Activated CD8-positive, alpha-beta memory T cell treated with anti-CD3 and anti-CD28 coated beads, Interleukin-2, amount 10 ng/mL, durations not matched to agents 7 days and 5 days (primary cell): ENCODE measurements at regions not wholly inside any gene's neighbourhood (a gene's known extent, or its start where the extent isn't known, plus 50 kb on each side); places are given as distances from the start of the nearest gene placed in this dataset.

Experiments used
- ATAC-seq: fragments of 150-1000 bp; cut with Tn5 transposase; one replicate; pipeline ENCODE4 v1.10.0; 2021; ENCODE audit warnings: moderate library complexity
- CTCF ChIA-PET: fragments of 350-600 bp; sonication (Branson Sonifier 250); formaldehyde crosslinking; loops from one replicate; lab custom pipeline; 2021; ENCODE audit warnings: antibody characterized with exemption; lab: Charles Lee
- DNase-seq: peaks from one replicate; pipeline ENCODE4 v3.0.0-alpha.2; 2020
- H3K27ac Mint-ChIP-seq: one replicate; pipeline ENCODE4 v1.8.0; 2021; ENCODE audit warnings: mild to moderate bottlenecking, mixed read lengths
- H3K27me3 Mint-ChIP-seq: one replicate; pipeline ENCODE4 v1.8.0; 2021; ENCODE audit warnings: mixed read lengths
- H3K36me3 Mint-ChIP-seq: one replicate; pipeline ENCODE4 v1.8.0; 2021; ENCODE audit warnings: mild to moderate bottlenecking, mixed read lengths
- H3K4me1 Mint-ChIP-seq: one replicate; pipeline ENCODE4 v1.8.0; 2021; ENCODE audit warnings: mixed read lengths
- H3K4me3 Mint-ChIP-seq: one replicate; pipeline ENCODE4 v1.8.0; 2021; ENCODE audit warnings: mild to moderate bottlenecking, moderate library complexity, mixed read lengths
- H3K9me3 Mint-ChIP-seq: one replicate; pipeline ENCODE4 v1.8.0; 2022; ENCODE audit warnings: low read depth, mixed read lengths

DNA sequence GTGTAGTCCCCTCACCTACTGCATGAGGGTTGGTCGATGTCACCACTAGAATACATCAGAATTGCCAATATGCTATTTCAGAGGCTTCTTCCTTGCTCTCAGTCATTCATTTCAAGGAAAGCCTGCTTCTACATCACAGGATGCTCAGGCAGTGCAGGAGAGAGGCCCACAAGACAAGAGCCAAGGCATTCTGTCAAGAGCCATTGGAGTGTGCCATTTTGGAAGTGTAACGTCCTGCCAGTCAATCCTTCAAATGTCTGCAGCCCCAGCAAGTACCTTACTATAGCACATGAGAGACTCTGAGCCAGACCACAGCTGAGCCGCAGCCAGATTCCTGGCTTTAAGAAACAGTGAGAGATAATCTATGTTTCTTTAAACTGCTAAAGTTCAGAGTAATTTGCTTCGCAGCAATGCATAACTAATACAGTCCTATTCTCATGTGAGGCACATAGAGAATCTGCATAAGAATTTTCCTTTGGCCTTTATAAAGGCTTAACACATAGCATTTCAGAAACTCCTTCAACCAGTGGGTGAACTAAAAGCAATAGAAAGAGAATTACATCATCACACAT is 166.5 kb upstream of the GNAI1 start:
- no peak for DNase-seq
- no peak for ATAC-seq
- no peaks in the 10 kb centered on the region for H3K9me3 Mint-ChIP-seq
- no peaks in the 10 kb centered on the region for H3K36me3 Mint-ChIP-seq
- H3K4me3 Mint-ChIP-seq: no peak overlapping the region
- no peaks in the 10 kb centered on the region for H3K4me1 Mint-ChIP-seq
- H3K27ac Mint-ChIP-seq: no peak overlapping the region
- CTCF ChIA-PET: no interaction called here
- H3K27me3 Mint-ChIP-seq: no peaks in the 10 kb centered on the region

GRCh38 chr7:79965946-79966345 is 168.7 kb upstream of the GNAI1 start:
- DNase-seq: no peak
- no peak for ATAC-seq
- H3K27me3 Mint-ChIP-seq: no peaks in the 10 kb centered on the region
- no peak overlapping the region for H3K27ac Mint-ChIP-seq
- CTCF ChIA-PET: interaction anchor here (0.5 kb wide), 1 partner anchor 68 kb away, joined by 4 read pairs; no protein-coding TSS in a partner anchor
- H3K9me3 Mint-ChIP-seq: peaks cover 4% of the 10 kb centered on the region
- H3K4me1 Mint-ChIP-seq: no peaks in the 10 kb centered on the region
- no peak overlapping the region for H3K4me3 Mint-ChIP-seq
- no peaks in the 10 kb centered on the region for H3K36me3 Mint-ChIP-seq

DNA sequence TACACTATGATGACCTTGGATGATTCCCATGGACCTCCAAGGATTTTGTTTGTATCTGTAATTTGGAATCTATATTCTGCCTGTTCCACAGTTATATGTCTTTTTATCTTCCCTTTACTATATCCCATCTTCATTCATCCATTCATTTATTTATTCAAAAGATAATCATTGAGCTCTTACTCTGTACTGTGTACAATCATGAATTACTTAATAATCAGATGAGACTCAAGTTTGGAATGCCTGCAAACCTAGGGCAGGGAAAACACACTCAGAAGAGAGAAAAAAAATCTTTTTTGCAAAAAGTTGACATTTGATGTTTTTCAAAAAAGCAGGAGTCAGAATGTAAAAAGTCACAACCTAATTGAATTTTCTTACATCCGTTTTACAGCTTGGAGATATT is 170.2 kb upstream of the GNAI1 start:
- Mint-ChIP-seq H3K9me3 (peaks cover 4% of the 10 kb centered on the region), H3K27me3 (no peaks in the 10 kb centered on the region), H3K36me3 (no peaks in the 10 kb centered on the region), H3K27ac (no peak overlapping the region), H3K4me3 (no peak overlapping the region), H3K4me1 (no peaks in the 10 kb centered on the region)
- CTCF ChIA-PET: no interaction called here
- ATAC-seq (no peak), DNase-seq (no peak)

DNA sequence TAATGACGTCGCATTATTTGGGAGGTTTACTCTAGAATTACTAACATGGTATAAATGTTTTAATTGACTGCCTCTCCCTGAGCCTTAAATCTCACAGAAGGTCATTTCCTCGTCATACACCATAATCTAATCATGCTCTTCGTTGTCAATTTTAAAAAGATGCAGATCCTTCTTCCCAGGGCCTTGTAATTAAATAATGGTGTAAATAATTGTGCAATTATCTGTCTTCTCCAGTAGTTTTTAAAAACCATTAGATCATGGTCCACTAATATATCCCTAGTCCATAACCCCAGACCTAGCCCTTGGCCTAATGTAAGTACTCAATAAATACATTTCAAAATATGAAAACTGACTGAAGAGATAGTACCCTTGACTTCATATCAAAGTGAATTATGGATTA is 181.5 kb upstream of the GNAI1 start:
- CTCF ChIA-PET: no interaction called here
- Mint-ChIP-seq H3K27ac (no peak overlapping the region), H3K27me3 (no peaks in the 10 kb centered on the region), H3K4me3 (no peak overlapping the region), H3K4me1 (no peaks in the 10 kb centered on the region), H3K9me3 (peaks cover 3% of the 10 kb centered on the region), H3K36me3 (no peaks in the 10 kb centered on the region)
- ATAC-seq (no peak), DNase-seq (no peak)

DNA sequence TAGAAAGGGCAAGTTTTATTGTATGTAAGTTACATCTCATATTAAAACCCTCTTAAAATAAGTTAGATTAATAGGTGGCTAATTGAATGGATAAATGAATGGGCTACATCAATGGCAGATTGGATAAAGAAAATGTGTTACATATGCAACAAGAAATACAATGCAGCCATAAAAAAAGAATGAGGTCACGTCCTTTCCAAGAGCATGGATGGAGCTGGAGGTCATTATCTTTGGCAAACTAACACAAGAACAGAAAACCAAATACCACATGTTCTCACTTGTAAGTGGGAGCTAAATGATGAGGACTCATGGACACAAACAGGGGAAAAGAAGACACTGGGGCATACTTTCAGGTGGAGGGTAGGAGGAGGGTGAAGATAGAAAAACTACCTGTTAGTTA is 182.2 kb upstream of the GNAI1 start:
- no peak overlapping the region for H3K27ac Mint-ChIP-seq

GRCh38 chr7:79951415-79951814 is 183.2 kb upstream of the GNAI1 start:
- DNase-seq (no peak), ATAC-seq (no peak)
- Mint-ChIP-seq H3K4me3 (no peak overlapping the region), H3K4me1 (no peaks in the 10 kb centered on the region), H3K9me3 (peaks cover 7% of the 10 kb centered on the region), H3K36me3 (no peaks in the 10 kb centered on the region), H3K27me3 (no peaks in the 10 kb centered on the region), H3K27ac (no peak overlapping the region)
- CTCF ChIA-PET: no interaction called here

More for the DNA sequence above, 182.2 kb upstream of the GNAI1 start:
- H3K4me3 Mint-ChIP-seq: no peak overlapping the region
- CTCF ChIA-PET: no interaction called here
- peaks cover 5% of the 10 kb centered on the region for H3K9me3 Mint-ChIP-seq
- no peaks in the 10 kb centered on the region for H3K4me1 Mint-ChIP-seq
- H3K27me3 Mint-ChIP-seq: no peaks in the 10 kb centered on the region
- DNase-seq (no peak), ATAC-seq (no peak)
- H3K36me3 Mint-ChIP-seq: no peaks in the 10 kb centered on the region

DNA sequence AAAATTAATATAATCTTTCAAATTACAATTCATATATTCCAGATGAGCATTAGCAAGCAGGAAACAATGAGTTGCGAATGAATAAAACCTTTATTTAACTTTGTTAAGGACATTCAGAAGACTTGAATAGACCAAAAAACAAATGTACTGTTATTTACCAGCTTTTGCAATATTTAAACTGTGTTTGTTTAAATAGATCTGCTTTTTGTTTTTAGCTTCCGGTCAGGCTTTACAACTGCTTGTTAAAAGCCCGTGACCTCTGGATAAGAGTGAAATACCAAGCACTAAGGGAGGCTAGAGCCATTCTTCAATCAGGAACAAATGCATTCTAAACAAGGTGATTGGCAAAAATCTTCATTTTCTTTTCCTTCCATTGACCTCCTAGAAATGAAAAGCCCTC is 184.9 kb upstream of the GNAI1 start:
- ATAC-seq (no peak), DNase-seq (no peak)
- no peak overlapping the region for H3K27ac Mint-ChIP-seq
- H3K27me3 Mint-ChIP-seq: no peaks in the 10 kb centered on the region
- CTCF ChIA-PET: no interaction called here
- H3K36me3 Mint-ChIP-seq: no peaks in the 10 kb centered on the region
- peaks cover 7% of the 10 kb centered on the region for H3K9me3 Mint-ChIP-seq
- H3K4me3 Mint-ChIP-seq: no peak overlapping the region
- H3K4me1 Mint-ChIP-seq: no peaks in the 10 kb centered on the region

DNA sequence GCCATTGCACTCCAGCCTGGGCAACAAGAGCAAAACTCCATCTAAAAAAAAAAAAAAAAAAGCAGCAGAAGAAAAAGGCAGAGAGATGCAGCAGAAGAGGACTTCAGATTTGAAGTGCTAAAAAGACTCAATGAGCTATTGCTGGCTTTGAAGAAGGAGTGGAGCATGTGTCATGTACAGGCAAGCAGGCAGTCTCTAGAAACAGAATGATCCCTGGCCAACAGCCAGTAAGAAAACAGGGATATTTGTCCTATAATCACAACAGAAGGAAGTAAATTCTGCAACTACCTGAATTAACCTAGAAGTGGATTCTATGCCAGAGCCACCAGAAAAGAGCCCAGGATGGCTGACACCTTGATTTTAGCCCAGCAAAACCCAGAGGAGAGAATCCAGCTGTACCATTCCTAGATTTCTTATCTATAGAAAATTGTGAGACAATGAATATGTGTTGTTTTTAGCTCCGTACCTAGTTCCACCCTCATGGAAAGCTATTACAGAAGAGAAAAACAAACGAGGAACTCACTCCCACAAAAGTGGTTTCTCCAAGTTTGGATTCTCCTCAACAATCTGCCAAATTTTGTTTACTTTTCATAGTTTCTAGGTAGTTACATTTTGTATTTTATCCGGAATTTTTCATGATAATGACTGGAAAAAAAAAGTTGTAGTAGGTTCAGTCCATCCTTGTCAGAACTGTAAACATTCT is 198.2 kb upstream of the GNAI1 start:
- Mint-ChIP-seq H3K36me3 (no peaks in the 10 kb centered on the region), H3K9me3 (peaks cover 9% of the 10 kb centered on the region), H3K27me3 (no peaks in the 10 kb centered on the region), H3K4me3 (no peak overlapping the region), H3K27ac (no peak overlapping the region), H3K4me1 (no peaks in the 10 kb centered on the region)
- ATAC-seq (no peak), DNase-seq (no peak)
- CTCF ChIA-PET: interaction anchor here (0.7 kb wide), 1 partner anchor 9 kb away, joined by 4 read pairs; no protein-coding TSS in a partner anchor

DNA sequence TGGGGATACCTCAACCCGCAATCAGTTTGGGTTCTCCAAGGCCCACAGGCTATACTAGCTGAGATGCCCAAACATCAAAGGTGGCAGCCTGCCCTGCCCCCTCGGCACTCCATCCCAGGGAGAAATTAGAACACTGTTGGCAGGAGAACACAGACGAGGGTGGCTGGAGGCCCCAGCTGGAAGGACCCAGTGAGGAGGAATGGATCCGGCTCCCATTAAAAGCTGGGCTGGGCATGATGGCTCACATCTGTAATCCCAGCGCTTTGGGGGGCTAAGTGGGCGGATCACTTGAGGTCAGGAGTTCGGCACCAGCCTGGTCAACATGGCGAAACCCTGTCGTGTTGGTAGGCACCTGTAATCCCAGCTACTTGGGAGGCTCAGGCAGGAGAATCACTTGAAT is 199.9 kb upstream of the GNAI1 start:
- H3K4me3 Mint-ChIP-seq: no peak overlapping the region
- no peak overlapping the region for H3K27ac Mint-ChIP-seq
- H3K9me3 Mint-ChIP-seq: peaks cover 11% of the 10 kb centered on the region
- no peaks in the 10 kb centered on the region for H3K27me3 Mint-ChIP-seq
- DNase-seq (no peak), ATAC-seq (no peak)
- CTCF ChIA-PET: no interaction called here
- no peaks in the 10 kb centered on the region for H3K36me3 Mint-ChIP-seq
- no peaks in the 10 kb centered on the region for H3K4me1 Mint-ChIP-seq

GRCh38 chr7:79933144-79933543 is 201.5 kb upstream of the GNAI1 start:
- no peaks in the 10 kb centered on the region for H3K4me1 Mint-ChIP-seq
- ATAC-seq: no peak
- no peaks in the 10 kb centered on the region for H3K27me3 Mint-ChIP-seq
- no peak overlapping the region for H3K4me3 Mint-ChIP-seq
- DNase-seq: no peak
- H3K9me3 Mint-ChIP-seq: peaks cover 11% of the 10 kb centered on the region
- CTCF ChIA-PET: no interaction called here
- H3K36me3 Mint-ChIP-seq: no peaks in the 10 kb centered on the region
- H3K27ac Mint-ChIP-seq: no peak overlapping the region

DNA sequence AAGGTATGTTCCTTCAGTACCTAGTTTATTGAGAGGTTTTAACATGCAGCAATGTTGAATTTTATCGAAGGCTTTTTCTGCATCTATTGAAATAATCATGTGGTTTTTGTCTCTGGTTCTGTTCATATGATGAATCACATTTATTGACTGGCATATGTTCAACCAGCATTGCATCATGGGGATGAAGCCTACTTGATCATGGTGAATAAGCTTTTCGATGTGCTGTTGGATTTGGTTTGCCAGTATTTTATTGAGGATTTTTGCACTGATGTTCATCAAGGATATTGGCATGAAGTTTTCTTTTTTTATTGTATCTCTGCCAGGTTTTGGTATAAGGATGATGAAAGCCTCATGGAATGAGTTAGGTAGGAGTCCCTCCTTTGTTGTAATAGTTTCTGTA is 204.0 kb upstream of the GNAI1 start:
- no peak for DNase-seq
- no peak for ATAC-seq
- no peak overlapping the region for H3K27ac Mint-ChIP-seq
- CTCF ChIA-PET: no interaction called here
- no peaks in the 10 kb centered on the region for H3K4me1 Mint-ChIP-seq
- H3K27me3 Mint-ChIP-seq: no peaks in the 10 kb centered on the region
- peaks cover 3% of the 10 kb centered on the region for H3K9me3 Mint-ChIP-seq
- H3K4me3 Mint-ChIP-seq: no peak overlapping the region
- no peaks in the 10 kb centered on the region for H3K36me3 Mint-ChIP-seq

DNA sequence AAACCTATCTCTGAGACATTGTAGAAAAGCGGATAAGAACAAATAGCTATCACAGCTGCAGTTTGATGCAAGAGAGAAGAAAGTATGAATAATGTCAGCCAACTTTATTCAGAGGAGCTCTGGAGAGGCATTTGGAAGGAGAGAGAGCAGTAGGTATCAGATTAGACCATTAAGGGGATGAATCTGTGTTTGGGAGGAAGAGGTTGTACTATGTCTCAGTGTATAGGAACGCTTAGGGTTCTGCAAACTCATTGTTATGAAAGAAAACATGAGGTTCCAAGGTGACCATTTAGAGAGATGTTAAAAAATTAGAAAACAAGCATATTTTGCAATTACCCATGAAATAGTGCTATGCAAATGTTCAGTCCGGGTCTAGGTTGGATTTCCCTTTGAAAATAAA is 207.5 kb upstream of the GNAI1 start:
- H3K27me3 Mint-ChIP-seq: no peaks in the 10 kb centered on the region
- H3K9me3 Mint-ChIP-seq: peaks cover 9% of the 10 kb centered on the region
- ATAC-seq: no peak
- CTCF ChIA-PET: no interaction called here
- no peak overlapping the region for H3K27ac Mint-ChIP-seq
- no peaks in the 10 kb centered on the region for H3K4me1 Mint-ChIP-seq
- H3K4me3 Mint-ChIP-seq: no peak overlapping the region
- DNase-seq: no peak
- H3K36me3 Mint-ChIP-seq: no peaks in the 10 kb centered on the region

GRCh38 chr7:79923953-79924352 is 210.7 kb upstream of the GNAI1 start:
- no peak for DNase-seq
- no peak overlapping the region for H3K4me3 Mint-ChIP-seq
- no peaks in the 10 kb centered on the region for H3K27me3 Mint-ChIP-seq
- ATAC-seq: no peak
- peaks cover 10% of the 10 kb centered on the region for H3K9me3 Mint-ChIP-seq
- H3K27ac Mint-ChIP-seq: no peak overlapping the region
- no peaks in the 10 kb centered on the region for H3K4me1 Mint-ChIP-seq
- H3K36me3 Mint-ChIP-seq: no peaks in the 10 kb centered on the region
- CTCF ChIA-PET: no interaction called here

GRCh38 chr7:79922894-79923293 is 211.7 kb upstream of the GNAI1 start:
- H3K4me1 Mint-ChIP-seq: no peaks in the 10 kb centered on the region
- H3K27ac Mint-ChIP-seq: no peak overlapping the region
- H3K4me3 Mint-ChIP-seq: no peak overlapping the region
- DNase-seq: no peak
- H3K9me3 Mint-ChIP-seq: peaks cover 10% of the 10 kb centered on the region
- no peak for ATAC-seq
- no peaks in the 10 kb centered on the region for H3K36me3 Mint-ChIP-seq
- CTCF ChIA-PET: no interaction called here
- no peaks in the 10 kb centered on the region for H3K27me3 Mint-ChIP-seq
